GM10266 (cell line): ENCODE measurements at regions not wholly inside any gene's neighbourhood (a gene's known extent, or its start where the extent isn't known, plus 50 kb on each side); places are given as distances from the start of the nearest gene placed in this dataset.

Source experiments
- DNase-seq: peaks from one replicate; pipeline ENCODE4 v3.0.0; 2012; ENCODE audit errors: extremely low spot score
- TF ChIP-seq, protein P1 (sequence below): IDR thresholded peaks from 2 replicates; pipeline ENCODE4 v1.5.1; 2012; ENCODE audit warnings: mild to moderate bottlenecking, low read depth; ENCODE audit not compliant: control insufficient read depth, insufficient read depth; ENCODE audit errors: missing control alignments

GRCh38 chr12:104825408-104825807, 132.7 kb downstream of the SLC41A2 start:
- no peak for DNase-seq
- TF ChIP-seq, protein P1, sequence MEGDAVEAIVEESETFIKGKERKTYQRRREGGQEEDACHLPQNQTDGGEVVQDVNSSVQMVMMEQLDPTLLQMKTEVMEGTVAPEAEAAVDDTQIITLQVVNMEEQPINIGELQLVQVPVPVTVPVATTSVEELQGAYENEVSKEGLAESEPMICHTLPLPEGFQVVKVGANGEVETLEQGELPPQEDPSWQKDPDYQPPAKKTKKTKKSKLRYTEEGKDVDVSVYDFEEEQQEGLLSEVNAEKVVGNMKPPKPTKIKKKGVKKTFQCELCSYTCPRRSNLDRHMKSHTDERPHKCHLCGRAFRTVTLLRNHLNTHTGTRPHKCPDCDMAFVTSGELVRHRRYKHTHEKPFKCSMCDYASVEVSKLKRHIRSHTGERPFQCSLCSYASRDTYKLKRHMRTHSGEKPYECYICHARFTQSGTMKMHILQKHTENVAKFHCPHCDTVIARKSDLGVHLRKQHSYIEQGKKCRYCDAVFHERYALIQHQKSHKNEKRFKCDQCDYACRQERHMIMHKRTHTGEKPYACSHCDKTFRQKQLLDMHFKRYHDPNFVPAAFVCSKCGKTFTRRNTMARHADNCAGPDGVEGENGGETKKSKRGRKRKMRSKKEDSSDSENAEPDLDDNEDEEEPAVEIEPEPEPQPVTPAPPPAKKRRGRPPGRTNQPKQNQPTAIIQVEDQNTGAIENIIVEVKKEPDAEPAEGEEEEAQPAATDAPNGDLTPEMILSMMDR: no peak

DNA sequence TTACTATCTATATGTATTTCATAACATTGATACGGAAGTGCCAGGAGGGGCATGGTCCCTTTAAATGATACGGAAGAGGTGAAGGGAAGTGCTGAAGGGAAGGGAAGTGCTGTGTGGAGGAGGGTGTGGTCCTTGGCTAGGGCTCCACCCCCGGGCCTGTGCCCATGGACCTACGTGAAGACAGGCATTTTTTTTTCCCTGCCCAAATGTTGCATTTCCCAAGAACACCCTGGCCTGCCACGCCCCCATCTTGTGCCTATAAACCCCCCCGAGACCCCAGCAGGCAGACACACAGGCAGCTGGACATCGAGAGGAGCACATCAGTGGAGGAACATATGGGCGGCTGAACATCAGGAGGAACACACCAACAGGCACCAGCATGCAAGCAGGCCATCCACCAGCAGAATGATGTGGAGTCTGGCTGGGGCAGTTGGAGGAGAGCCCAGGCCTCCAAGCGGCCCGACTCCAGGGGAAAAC, 134.1 kb downstream of the SLC41A2 start:
- DNase-seq: no peak
- TF ChIP-seq, protein P1: no peak

GRCh38 chr12:104822941-104823340, 135.1 kb downstream of the SLC41A2 start:
- DNase-seq: no peak
- TF ChIP-seq, protein P1: no peak

GRCh38 chr12:104816845-104817503, 141.1 kb downstream of the SLC41A2 start:
- no peak for DNase-seq

GRCh38 chr12:104815935-104816334, 142.2 kb downstream of the SLC41A2 start:
- TF ChIP-seq, protein P1: no peak
- no peak for DNase-seq

More at GRCh38 chr12:104816845-104817503, 141.1 kb downstream of the SLC41A2 start:
- TF ChIP-seq, protein P1: no peak

DNA sequence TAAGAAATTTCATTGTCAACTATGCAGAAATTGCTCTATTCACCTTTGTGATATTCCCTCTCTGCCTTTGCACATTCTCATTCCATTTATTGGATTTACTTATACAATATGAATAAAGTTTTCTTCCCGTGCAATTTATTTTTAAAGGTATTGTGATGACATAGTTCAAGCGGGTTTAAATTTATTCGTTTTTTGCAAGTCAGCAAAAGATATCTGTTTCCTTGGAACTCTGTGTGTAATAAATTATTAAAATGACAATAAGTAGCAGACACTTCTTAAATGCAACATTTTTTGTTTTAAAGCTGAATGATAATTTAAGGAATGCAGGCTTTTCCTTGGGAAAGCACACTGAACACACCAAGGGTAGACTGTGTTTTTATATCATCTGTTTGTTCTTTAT, 143.1 kb downstream of the SLC41A2 start:
- TF ChIP-seq, protein P1: no peak
- DNase-seq: no peak
